Neural progenitor cell (in vitro differentiated cells): ENCODE measurements at regions not wholly inside any gene's neighbourhood (a gene's known extent, or its start where the extent isn't known, plus 50 kb on each side); places are given as distances from the start of the nearest gene placed in this dataset.
A peak's percentile ranks its signal among the peaks of the same experiment; 100 is the strongest.

Source experiments
- DNase-seq: peaks from one replicate; pipeline ENCODE4 v3.0.0-alpha.2; 2016; ENCODE audit warnings: low spot score
- H2AFZ ChIP-seq: fragments of 200-600 bp; sonication (generic); replicated peaks from 2 replicates; pipeline ENCODE4 v1.6.1; 2016; ENCODE audit warnings: antibody characterized with exemption
- H3F3A ChIP-seq: fragments of 200-600 bp; sonication (generic); 2 replicates; pipeline ENCODE4 v1.6.1; 2016; ENCODE audit warnings: antibody characterized with exemption, low read depth
- H3K27ac ChIP-seq: fragments of 200-600 bp; sonication (generic); 2 replicates; pipeline ENCODE4 v1.5.1; 2016; ENCODE audit warnings: mild to moderate bottlenecking
- H3K27me3 ChIP-seq: fragments of 200-600 bp; sonication (generic); 2 replicates; pipeline ENCODE4 v1.6.1; 2016; ENCODE audit warnings: mild to moderate bottlenecking, moderate library complexity
- H3K36me3 ChIP-seq: fragments of 200-600 bp; sonication (generic); 2 replicates; pipeline ENCODE4 v1.5.1; 2016
- H3K4me1 ChIP-seq: fragments of 200-600 bp; sonication (generic); 2 replicates; pipeline ENCODE4 v1.6.1; 2016; ENCODE audit warnings: mixed run types
- H3K4me2 ChIP-seq: fragments of 200-600 bp; sonication (generic); 2 replicates; pipeline ENCODE4 v1.6.1; 2016
- H3K4me3 ChIP-seq: fragments of 200-600 bp; sonication (generic); 2 replicates; pipeline ENCODE4 v1.5.1; 2016
- H3K79me2 ChIP-seq: fragments of 200-600 bp; sonication (generic); 2 replicates; pipeline ENCODE4 v1.6.1; 2016; ENCODE audit warnings: low read depth
- H3K9ac ChIP-seq: fragments of 200-600 bp; sonication (generic); 2 replicates; pipeline ENCODE4 v1.6.1; 2016
- H3K9me3 ChIP-seq: fragments of 200-600 bp; sonication (generic); 2 replicates; pipeline ENCODE4 v1.5.1; 2016; ENCODE audit warnings: low read depth
- H4K20me1 ChIP-seq: fragments of 200-600 bp; sonication (generic); 2 replicates; pipeline ENCODE4 v1.6.1; 2016; ENCODE audit warnings: low read depth
- H3K27ac Mint-ChIP-seq: 3 replicates; pipeline ENCODE4 v1.8.0; 2021; ENCODE audit warnings: mixed read lengths
- H3K27me3 Mint-ChIP-seq: 2 replicates; pipeline ENCODE4 v1.8.0; 2022; ENCODE audit warnings: low read depth, mild to moderate bottlenecking, inconsistent platforms, moderate library complexity, mixed read lengths; ENCODE audit not compliant: insufficient read depth
- H3K36me3 Mint-ChIP-seq: 3 replicates; pipeline ENCODE4 v1.8.0; 2021; ENCODE audit warnings: mixed read lengths
- H3K4me1 Mint-ChIP-seq: 3 replicates; pipeline ENCODE4 v1.8.0; 2021; ENCODE audit warnings: mixed read lengths
- H3K4me3 Mint-ChIP-seq: 3 replicates; pipeline ENCODE4 v1.8.0; 2021; ENCODE audit warnings: mild to moderate bottlenecking, moderate library complexity, mixed read lengths
- H3K9me3 Mint-ChIP-seq: 3 replicates; pipeline ENCODE4 v1.8.0; 2020; ENCODE audit warnings: mixed read lengths
- EZH2 ChIP-seq: fragments of 200-600 bp; sonication (generic); IDR thresholded peaks from 2 replicates; pipeline ENCODE4 v1.6.1; 2017; ENCODE audit warnings: antibody characterized with exemption, mild to moderate bottlenecking, moderate library complexity
- EZH2phosphoT487 ChIP-seq: fragments of 200-600 bp; sonication (generic); IDR thresholded peaks from 2 replicates; pipeline ENCODE4 v1.6.1; 2017; ENCODE audit warnings: antibody characterized with exemption
- TF ChIP-seq, protein P1 (sequence below): fragments of 200-600 bp; sonication (generic); IDR thresholded peaks from 2 replicates; pipeline ENCODE4 v1.5.1; 2017; ENCODE audit warnings: antibody characterized with exemption, mild to moderate bottlenecking

DNA sequence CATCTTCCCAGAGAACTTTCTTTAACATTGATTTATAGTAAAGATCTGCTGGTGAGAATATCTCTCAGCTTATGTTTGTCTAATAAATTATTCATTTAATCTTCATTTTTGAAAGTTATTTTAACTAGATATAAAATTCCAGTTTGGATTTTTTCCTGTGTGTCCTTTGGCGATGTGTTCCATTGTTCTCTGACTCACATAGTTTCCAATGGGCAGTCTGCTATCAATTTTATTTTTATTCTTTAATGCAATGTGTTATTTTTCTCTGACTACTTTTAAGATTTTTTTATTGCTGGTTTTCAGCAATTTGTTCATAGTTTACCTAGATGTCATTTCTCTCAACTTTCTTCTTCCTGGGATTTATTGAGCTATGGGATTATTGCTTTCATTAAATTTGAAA, 325.2 kb upstream of the POGK start:
- H3K27ac Mint-ChIP-seq = no peak overlapping the region

DNA sequence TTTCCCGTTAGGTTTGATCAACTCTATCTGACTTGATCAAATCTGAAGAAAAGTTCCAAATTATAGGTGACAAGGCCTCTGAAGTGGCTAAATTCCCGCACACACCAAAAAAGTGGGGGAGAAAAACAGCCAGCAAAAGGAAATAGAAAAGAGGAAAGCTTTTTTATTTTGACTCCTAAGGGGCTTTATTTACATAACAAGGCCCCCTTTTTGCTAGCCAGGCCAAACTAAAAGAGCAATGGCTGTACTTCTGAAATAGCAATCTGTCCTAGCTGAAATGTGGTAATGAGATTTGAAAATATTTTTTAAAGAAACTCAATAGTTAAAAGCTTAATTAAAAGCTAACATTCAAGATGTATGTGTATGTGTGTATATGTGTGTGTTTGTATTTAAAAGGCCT, 311.5 kb upstream of the POGK start:
- Histone ChIP-seq H3K9ac (no peak overlapping the region), H3K79me2 (no peaks in the 10 kb centered on the region), H2AFZ (peak overlapping the region; percentile 51), H4K20me1 (no peaks in the 10 kb centered on the region), H3K27ac (peak overlapping the region; percentile 47), H3K9me3 (peaks cover 13% of the 10 kb centered on the region), H3K4me2 (peak overlapping the region; percentile 28), H3K27me3 (no peaks in the 10 kb centered on the region), H3K4me3 (no peak overlapping the region), H3K4me1 (peaks cover 10% of the 10 kb centered on the region), H3K36me3 (no peaks in the 10 kb centered on the region), H3F3A (peaks cover 15% of the 10 kb centered on the region)
- DNase-seq = no peak
- Mint-ChIP-seq H3K9me3 (peaks cover 2% of the 10 kb centered on the region), H3K27me3 (no peaks in the 10 kb centered on the region), H3K27ac (no peak overlapping the region), H3K4me1 (no peaks in the 10 kb centered on the region), H3K36me3 (no peaks in the 10 kb centered on the region), H3K4me3 (no peak overlapping the region)
- TF ChIP-seq EZH2 (no peak), EZH2phosphoT487 (no peak)
- TF ChIP-seq, protein P1, sequence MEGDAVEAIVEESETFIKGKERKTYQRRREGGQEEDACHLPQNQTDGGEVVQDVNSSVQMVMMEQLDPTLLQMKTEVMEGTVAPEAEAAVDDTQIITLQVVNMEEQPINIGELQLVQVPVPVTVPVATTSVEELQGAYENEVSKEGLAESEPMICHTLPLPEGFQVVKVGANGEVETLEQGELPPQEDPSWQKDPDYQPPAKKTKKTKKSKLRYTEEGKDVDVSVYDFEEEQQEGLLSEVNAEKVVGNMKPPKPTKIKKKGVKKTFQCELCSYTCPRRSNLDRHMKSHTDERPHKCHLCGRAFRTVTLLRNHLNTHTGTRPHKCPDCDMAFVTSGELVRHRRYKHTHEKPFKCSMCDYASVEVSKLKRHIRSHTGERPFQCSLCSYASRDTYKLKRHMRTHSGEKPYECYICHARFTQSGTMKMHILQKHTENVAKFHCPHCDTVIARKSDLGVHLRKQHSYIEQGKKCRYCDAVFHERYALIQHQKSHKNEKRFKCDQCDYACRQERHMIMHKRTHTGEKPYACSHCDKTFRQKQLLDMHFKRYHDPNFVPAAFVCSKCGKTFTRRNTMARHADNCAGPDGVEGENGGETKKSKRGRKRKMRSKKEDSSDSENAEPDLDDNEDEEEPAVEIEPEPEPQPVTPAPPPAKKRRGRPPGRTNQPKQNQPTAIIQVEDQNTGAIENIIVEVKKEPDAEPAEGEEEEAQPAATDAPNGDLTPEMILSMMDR = no peak

More for the DNA sequence above, 325.2 kb upstream of the POGK start:
- DNase-seq = no peak
- H3K4me1 Mint-ChIP-seq = no peaks in the 10 kb centered on the region
- Histone ChIP-seq H3K9ac (no peak overlapping the region), H3K4me3 (no peak overlapping the region), H3K36me3 (no peaks in the 10 kb centered on the region), H4K20me1 (no peaks in the 10 kb centered on the region), H3K4me2 (no peak overlapping the region), H3F3A (no peaks in the 10 kb centered on the region), H3K4me1 (no peaks in the 10 kb centered on the region), H2AFZ (no peak overlapping the region), H3K27me3 (no peaks in the 10 kb centered on the region), H3K27ac (no peak overlapping the region), H3K79me2 (no peaks in the 10 kb centered on the region), H3K9me3 (peaks cover 4% of the 10 kb centered on the region)
- no peak overlapping the region for H3K4me3 Mint-ChIP-seq
- TF ChIP-seq EZH2phosphoT487 (no peak), EZH2 (no peak)
- TF ChIP-seq, protein P1 = no peak
- no peaks in the 10 kb centered on the region for H3K36me3 Mint-ChIP-seq
- H3K27me3 Mint-ChIP-seq = peaks cover 4% of the 10 kb centered on the region
- H3K9me3 Mint-ChIP-seq = peaks cover 6% of the 10 kb centered on the region

DNA sequence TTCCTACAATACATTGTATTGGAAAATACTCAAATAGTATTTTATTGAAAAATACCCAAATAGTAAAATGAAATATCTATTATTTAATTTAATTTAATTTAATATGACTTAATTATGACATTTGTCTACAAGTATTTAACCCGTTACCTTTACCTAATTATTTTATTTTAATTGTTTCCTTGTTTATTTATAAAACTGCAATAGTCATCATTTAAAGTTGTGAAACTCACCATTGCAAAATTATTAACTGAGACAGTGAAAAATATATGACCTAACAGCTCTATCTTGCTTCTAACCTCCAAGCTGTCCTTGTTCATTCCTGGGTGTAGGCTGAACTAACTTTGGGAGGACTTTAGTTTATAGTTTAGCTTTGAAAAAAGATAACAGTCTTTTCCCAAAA, 300.6 kb upstream of the POGK start:
- no peaks in the 10 kb centered on the region for H3K36me3 ChIP-seq
- H3K27ac Mint-ChIP-seq = no peak overlapping the region
- peaks cover 6% of the 10 kb centered on the region for H3K9me3 Mint-ChIP-seq
- H3K9me3 ChIP-seq = peaks cover 15% of the 10 kb centered on the region
- TF ChIP-seq EZH2phosphoT487 = no peak
- no peak for TF ChIP-seq EZH2
- TF ChIP-seq, protein P1 = no peak
- no peaks in the 10 kb centered on the region for H3K36me3 Mint-ChIP-seq
- H3K27me3 Mint-ChIP-seq = no peaks in the 10 kb centered on the region
- no peak overlapping the region for H3K9ac ChIP-seq
- H3K4me1 ChIP-seq = no peaks in the 10 kb centered on the region
- H3K27me3 ChIP-seq = no peaks in the 10 kb centered on the region
- H3K79me2 ChIP-seq = no peaks in the 10 kb centered on the region
- no peak overlapping the region for H3K27ac ChIP-seq
- H2AFZ ChIP-seq = no peak overlapping the region
- H3K4me3 Mint-ChIP-seq = no peak overlapping the region
- no peaks in the 10 kb centered on the region for H3K4me1 Mint-ChIP-seq
- no peaks in the 10 kb centered on the region for H4K20me1 ChIP-seq
- no peaks in the 10 kb centered on the region for H3F3A ChIP-seq
- no peak overlapping the region for H3K4me3 ChIP-seq
- H3K4me2 ChIP-seq = no peak overlapping the region
- no peak for DNase-seq
